ENCODE measurements at regions not wholly inside any gene's neighbourhood (a gene's known extent, or its start where the extent isn't known, plus 50 kb on each side); places are given as distances from the start of the nearest gene placed in this dataset.
"Not testable (repeated sequence)": the region's sequence is repeated elsewhere in the genome, so short reads cannot be mapped to it uniquely, and the experiment has no call there.

DNA sequence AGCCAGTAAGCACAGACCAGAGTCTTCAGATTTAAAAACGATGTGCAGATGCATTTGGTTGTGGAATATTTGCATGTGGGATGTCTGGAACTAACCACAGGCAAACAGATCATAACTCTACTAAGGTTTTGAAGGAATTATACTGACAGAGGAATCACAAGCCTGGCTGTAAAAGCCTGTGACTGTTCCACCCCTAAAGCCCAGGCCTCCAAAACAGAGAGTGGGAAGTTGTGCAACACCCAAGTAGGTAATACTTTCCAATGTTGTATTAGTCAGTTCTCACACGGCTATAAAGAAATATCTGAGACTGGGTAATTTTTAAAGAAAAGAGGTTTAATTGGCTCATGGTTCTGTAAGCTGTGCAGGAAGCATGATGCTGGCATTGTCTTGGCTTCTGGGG lies 68.1 kb upstream of the DCD start:
- in situ Hi-C loops (cut with HindIII; ENCODE audit: low sequenced_read_pairs), result no loop called here

DNA sequence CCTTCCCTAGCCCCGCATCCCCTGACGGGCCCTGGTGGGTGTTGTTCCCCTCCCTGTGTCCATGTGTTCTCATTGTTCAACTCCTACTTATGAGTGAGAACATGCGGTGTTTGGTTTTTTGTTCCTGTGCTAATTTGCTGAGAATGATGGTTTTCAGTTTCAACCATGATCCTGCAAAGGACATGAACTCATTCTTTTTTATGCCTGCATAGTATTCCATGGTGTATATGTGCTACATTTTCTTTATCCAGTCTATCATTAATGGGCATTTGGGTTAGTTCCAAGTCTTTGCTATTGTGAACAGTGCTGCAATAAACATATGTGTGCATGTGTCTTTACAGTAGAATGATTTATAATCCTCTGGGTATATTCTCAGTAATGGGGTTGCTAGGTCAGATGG lies 65.7 kb upstream of the DCD start:
- in situ Hi-C loops (cut with HindIII; ENCODE audit: low sequenced_read_pairs), result not testable (repeated sequence)

DNA sequence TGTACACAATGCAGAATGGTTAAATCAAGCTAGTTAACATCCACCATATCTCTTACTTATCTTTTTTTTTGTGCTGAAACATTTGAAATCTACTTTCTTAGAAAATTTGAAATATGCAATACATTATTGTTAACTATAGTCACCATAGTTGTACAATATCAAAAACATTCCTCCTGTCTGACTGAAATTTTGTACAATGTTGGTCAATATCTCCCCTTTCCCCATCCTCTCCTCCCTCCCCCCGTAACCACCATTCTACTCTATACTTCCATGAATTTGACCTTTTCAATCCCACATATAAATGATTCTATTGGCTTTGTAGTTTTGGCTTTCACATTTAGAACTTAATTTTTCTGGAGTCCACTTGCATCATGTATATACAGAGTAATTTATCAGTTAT lies 63.5 kb upstream of the DCD start:
- in situ Hi-C loops (cut with HindIII; ENCODE audit: low sequenced_read_pairs), result no loop called here

- in situ Hi-C loops (cut with HindIII; ENCODE audit: low sequenced_read_pairs), result no loop called here
These were observed 60.7 kb upstream of the DCD start for GRCh38 chr12:54708826-54709225.

DNA sequence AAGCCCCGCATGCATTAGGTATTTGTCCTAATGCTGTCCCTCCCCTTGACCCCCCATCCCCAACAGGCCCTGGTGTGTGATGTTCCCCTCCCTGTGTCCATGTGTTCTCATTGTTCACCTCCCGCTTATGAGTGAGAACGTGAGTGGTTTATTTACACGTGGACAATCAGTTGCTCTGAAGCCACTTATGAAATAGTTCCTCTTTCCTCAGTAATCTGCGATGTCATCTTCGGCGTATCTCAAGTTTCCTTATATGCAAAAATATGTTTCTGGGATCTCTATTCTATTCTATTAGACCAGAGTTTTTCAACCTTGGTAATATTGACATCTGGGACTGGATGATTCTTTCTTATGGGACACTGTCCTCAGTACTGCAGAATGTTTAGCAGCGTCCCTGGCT lies 56.0 kb upstream of the DCD start:
- in situ Hi-C loops (cut with HindIII; ENCODE audit: low sequenced_read_pairs), result no loop called here

DNA sequence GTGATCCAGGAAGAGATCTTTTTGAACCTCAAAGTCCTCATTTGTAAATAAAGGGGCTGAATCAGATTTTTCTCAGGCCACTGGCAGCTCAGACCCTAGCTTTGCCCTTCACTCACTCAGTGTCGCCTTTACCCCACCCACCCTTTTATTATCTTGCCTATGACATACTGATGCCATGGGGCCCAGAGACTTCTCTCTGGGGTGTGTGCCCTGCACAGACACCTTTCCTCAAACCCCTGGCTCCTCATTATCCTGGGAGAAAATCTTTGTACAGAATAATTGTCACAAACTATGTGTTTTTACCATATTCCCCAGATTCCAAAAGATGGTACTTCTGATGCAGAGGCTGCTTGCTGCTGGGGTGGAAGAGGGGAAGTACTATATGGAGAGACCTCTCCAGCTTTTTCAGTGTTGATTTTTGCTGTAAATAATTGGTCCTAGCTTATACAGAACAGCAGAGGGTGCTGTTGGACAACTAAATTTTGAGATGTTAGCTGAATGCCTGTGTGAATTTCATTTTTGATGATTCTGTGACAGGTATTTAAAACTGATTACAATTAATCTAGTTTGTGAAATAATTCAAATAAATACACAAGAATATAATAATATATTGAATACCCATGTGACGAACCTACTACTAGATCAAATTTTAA lies 53.9 kb upstream of the DCD start:
- in situ Hi-C loops (cut with HindIII; ENCODE audit: low sequenced_read_pairs), result no loop called here

GRCh38 chr12:54700849-54701248 lies 52.7 kb upstream of the DCD start:
- in situ Hi-C loops (cut with HindIII; ENCODE audit: low sequenced_read_pairs), result no loop called here

- in situ Hi-C loops (cut with HindIII; ENCODE audit: low sequenced_read_pairs), result no loop called here
These were observed 52.1 kb upstream of the DCD start for GRCh38 chr12:54700301-54700700.
